HG03159 (cell line): ENCODE measurements at regions not wholly inside any gene's neighbourhood (a gene's known extent, or its start where the extent isn't known, plus 50 kb on each side); places are given as distances from the start of the nearest gene placed in this dataset.

Experiments
- ATAC-seq: cut with Tn5 transposase; IDR thresholded peaks from one replicate; pipeline ENCODE4 v1.9.1; 2021; ENCODE audit warnings: mild to moderate bottlenecking, moderate library complexity; ENCODE audit not compliant: unreplicated experiment

DNA sequence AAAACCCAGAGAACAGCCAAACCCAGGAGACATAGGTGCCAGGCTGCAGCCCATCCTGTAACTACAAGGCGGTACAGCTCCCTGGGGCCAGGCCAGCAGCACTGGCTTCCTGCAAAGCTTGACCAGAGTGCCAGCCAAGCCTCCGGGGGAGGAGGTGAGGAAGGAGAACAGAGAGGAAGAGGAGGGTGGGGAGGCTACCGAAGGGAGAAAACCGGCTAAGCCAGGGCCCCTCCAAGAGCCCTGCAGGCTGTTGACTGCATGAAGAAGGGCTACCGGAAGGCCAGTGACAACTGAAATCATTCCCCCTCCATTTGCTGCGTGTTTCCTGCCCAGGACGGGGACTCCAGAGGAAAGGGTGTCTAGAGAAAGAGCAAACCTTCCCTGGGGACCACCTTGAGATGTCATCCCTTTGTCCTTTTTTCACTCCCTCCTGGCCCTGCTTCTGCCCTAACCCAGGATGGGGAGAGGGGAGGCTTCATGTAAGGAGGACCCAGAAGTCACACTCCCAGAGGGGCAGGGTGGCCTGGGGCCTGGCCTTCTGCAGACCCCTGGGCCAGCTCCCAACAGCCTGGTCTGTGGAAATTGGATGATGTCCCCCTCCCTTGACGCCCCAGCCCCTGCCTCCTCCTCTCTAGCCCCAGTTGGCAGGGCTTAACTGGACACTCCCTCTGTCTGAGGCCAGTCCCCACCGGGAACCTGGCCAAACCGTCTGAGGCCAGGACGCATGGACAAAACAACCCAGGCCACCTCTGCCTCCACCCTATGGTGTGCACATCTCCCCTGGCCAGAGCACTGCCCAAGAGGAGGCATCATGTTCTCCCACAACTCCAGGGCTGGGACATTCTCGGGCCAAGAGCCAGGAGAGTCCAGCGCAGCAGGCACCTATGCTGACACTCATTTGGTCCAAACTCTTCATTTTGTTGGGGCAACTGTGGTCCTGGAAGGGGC, 207.8 kb downstream of the CYP26B1 start:
- no peak for ATAC-seq

DNA sequence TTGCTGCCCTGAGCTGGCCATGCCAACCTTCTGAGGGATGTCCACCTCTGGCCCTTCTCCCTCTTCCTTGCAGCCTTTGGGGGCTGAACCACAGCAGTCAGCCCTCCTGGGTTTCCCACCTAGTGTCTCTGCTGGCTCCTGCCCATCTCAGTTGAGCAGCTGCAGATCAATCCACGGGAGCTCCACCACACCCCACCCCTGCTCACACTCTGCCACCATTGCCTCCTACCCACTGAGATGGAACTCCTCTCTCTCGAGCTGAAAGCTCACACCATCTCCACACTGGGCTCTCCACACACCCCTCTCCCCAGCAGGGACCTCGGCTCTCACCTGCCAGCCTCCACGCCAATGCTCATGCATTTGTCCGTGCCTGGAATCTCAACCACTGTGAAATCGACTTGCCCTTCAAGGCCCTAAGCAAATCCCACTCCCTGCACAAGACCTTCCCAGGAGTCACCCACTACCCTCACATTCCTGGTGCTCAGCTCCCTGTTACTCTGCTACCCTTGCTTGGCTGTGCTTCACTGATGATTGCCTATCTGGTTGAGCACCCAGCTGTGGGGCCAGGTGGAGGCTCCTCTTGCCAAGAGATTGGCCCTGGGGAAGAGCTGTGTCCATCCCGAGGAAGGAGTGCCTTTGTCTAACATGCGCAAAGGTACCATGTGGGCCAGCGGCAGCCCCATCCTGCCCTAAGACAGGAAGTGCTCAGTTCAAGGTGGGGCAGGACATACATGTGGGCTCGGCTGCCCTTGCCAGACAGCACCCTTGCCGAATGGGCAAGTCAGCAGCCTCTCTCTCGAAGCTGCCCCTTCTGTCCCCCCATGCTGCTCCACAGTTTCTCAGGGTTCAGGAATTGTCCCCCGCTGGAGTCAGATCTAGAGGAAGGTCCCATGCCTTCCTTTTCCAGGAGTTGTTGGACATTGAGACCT, 208.7 kb downstream of the CYP26B1 start:
- no peak for ATAC-seq

DNA sequence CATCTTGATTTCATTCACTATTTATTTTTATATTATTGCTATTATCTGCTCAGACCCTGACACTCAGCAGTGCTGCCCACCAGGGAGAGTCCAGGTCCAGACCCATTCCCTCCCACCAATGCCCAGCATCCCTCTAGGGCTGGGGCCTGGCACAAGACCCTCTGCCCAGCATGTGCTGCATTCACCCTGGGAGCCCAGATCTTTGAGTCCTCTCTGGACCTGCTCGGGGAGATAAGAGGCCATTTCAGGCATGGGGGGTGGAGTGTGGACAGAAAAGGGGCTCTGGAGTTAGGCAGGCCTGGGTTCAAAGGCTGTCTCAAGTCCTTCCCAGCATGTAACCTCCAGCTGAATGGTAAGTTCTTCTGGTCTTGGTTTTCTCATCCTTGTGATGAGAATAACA, 209.6 kb downstream of the CYP26B1 start:
- no peak for ATAC-seq

DNA sequence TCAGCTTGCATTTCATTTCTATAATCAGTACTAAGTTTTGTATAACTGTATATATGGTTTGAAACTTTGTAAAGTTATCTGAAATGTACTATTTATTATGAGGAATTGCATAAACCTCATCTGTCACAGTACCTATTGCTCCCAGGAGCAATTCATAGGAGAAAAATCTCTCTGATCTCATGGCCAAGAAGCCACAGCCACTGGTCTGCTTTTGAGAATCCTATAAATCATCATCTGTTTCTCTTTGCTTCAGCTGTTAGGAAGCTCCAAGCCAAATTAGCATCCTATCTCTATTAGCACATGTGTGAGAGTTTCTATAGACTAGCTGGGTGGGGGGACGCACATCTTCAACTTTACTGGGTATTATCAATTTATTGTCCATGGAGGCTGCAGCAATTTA, 210.3 kb downstream of the CYP26B1 start:
- ATAC-seq: no peak

DNA sequence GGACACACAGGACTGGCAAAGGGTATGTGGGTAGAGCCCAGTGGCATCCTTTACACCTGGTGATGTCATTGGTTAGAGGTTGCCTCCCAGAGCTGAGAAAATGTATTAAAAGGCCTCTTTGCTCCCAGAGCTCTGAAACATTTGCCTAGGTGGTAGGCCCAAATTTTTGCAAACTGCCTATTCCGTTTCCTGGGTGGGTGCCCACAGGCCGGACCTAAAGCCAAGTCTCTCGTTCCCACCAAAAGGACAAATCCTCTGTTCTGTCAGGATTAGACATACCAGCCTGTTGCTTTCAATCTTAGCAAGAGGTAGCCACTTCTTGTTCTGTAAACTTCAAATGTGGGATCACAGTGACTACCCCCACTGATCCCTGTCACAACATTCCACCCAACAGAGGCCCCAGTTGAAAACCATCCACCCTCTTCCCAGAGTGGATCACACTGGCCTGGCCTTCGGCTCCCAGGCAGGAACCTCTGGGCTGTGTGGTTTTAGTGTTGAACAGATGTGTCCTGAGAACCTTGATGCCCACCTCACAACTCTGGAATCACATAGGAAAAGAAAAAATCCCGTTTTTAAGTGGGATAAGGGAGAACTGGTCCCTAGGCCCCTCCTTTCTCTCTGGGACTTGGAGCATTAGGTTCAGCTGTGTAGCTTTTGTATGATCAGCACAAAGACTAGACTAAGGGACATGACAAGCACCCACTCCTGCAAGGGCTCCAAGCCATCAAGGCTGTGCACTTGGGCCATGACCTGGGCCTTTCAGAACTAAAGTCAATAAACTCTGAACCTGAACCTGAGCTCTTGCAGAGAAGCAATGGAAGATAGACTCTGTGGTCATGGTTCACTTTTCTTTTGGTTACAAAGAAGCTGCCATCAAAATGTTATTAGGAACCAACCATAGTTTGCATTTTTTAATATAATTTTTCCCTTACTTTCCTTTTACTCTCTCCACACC, 211.3 kb downstream of the CYP26B1 start:
- ATAC-seq: no peak

DNA sequence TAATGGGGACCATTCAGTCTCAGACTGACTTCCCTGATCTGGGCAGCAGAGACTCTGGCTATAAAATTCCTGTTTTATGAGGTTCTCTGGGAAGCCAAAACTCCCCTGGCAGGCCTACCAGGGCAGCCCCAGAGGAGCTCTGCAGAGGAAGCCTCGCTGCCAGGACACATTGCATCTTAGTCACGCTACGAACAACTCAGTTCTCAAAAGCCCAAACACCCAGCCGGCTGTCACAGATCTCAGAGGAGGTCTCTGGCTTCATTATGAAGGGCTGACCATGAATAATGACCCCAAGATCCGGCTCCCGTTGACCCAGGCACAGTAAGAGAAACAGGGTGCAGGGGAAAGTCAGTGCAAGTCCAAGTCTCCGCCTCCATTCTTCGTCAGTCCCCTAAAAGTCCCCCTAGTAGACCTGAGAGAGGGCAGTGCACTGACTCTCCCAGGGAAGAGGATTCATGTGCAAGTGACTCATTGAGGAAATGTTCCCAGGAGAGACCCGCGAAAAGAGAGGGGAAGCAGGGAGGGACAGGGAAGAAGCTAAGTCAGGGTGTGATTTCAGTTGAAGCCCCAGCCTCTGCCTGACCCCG, 212.3 kb downstream of the CYP26B1 start:
- no peak for ATAC-seq

DNA sequence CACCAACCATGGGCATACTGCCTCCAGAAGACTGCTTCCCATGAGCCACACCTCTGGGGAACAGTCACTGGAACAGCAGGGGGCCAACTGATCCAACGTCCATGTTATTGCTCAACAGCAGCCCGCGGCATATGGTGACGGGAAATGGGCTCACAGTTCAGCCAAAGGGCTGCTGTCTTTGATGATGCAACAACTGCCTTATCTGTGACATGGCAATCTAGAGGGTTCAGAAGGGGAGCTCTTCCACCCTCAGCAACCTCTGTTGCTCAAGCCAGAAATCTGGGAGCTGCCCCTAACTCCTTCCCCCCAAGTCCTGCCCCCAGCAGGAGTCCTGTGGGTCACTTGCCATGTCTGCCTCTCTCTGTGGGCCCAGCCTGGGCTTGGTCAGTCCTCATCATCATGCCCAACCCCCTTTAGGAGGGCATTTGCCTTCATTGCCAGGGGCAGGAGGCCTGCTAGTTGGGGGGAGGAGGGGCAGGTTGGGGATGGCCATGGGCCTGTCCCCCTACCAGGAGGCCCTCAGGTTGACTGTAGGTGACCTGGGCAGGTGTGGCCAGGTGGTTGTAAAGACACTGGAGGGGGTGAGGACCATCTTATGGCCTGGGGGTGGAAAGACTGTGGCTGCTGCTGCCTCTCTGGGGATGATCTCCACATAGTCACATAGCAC, 212.9 kb downstream of the CYP26B1 start:
- no peak for ATAC-seq

DNA sequence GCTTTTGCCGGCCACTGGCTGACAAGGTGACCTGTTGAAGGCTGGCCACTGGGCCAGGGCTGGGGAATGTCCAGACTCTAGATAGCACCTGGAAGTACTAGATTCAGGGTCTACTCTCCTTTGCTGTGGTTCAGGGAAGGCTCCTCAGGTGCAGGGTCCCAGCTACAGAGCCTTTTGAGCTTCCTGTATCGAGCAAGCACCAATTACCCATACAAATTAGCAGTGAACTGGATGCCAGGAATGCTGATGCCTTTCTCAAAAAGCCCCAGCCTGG, 213.4 kb downstream of the CYP26B1 start:
- ATAC-seq: no peak

DNA sequence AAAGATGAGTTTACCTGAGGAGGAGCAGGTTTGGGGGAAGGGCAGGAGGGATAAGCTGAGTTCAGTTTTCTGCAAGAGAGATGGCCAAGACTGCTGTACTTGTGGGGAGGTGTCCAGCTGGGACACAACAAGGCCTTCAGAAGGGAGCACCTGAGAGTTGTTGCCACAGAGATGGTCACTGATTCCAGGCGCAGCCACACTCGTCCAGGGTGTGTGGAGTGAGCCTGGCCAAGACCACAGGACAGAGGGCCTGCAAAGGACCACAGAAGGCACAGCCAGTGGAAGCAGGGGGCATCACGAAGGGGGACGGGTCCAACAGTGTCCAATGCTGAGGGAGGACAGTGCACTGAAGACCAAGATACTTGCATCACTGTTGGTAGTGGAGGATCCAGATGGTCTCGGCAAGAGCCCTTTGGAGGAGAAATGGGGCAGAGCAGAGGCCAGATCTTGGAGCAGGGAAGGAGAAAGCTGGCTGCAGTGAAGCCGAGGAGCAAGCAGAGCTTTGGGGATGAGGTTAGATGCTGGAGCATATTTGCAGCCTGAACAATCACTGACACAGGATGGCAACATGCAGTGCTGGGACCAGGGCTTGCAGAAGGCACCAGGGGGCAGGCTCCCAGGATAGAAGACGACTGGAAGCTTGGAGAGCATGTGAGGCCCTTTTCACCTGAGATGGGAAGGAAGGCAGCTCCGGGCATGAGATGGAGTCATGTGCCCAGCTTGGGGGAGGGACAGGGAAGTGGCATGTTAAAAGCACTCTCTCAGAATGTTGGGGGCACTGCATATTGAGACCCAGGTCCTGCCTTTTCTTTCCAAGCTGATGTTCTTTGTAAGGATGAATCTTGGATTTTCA, 214.0 kb downstream of the CYP26B1 start:
- no peak for ATAC-seq

DNA sequence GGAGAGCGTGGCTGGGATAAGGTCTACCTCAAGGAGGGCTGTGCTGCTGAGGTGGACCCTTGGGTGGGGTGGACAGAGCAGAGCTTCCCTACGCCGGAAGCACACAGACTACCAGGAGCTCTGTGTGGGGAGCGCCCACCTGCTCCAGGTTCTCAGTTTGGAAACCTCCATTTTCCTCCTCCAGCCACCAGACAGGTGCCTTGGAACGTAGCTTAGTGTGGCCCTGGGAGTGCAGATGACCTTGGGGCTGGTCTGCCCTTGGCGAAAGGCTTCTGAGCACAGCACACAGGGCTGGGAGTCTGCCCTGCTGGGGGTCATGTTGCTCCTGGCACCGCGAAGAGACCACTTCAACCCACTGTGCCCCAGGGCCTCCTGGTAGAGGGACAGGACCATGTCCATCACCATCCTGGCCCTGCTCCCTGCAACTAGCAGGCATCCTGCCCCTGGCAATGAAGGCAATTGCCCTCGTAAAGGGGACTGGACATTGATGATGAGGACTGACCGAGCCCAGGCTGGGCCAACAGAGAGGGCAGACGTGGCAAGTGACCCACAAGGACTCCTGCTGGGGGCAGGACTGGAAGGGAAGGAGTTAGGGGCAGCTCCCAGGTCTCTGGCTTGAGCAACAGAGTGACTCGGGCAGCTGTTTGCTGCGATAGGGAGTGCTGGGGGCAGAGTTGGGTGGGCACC, 214.7 kb downstream of the CYP26B1 start:
- no peak for ATAC-seq

DNA sequence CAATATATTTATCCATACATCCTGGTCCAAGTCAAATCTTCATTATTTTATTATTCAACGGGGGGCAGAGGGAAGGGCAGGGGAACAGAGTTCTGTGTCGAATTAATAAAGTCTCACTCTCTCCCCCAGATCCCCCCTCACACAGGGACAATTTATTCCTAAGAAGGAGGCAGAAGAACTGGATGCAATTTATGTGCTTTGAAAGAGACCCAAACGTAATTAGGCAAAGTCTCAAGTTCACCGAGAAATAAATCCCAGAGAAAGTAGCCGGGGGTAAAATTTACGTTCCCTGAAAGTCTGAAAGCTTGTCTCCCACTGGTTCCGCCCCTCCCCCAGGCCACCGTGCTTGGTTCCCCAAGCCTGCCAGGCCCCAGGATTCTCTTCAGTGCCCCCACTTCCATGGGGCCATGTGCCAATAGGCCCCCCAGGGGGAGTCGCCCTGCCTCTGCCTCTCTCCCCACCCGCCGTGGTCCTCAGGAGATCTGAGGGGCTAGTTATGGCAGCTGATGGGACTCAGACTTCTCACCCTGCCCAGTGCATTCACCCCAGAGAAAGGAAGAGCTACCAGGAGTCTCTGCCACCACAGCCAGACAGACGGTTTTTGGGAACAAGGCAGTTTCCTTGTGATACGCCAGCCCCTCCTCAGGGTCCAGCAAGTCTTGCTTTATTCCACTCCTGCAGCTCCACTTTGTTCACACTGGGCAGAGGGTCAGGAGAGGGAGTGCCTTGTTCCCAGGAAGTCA, 215.5 kb downstream of the CYP26B1 start:
- no peak for ATAC-seq

DNA sequence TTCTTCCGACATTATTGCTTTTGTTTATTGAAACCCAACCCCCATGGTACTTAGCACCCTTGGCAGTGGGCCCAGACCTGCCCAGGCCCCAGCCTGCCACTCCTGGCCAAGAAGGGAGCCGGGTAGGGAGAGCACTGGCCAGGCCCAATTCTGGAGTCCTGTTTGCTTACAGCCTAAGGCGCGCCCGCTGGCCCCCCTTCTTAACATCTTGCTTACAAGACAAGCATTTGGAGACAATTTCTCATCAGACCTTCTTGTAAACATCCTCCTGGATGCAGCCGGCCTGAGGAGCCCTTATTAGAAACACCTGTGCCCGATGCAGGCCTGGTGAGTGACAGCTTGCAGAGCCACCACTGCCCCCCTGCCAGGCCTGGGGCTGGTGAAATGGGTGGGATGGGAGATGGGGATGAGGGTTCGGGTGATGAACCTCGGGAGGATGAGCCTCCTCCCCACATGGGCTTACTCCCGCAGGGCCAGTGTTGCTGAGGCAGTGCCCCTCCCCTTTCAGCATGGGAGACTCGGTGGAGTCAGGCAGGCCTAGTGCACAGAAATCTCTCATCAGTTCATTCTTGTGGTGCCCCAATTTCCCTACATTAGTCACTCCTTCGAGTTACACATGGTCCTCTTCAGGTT, 217.5 kb downstream of the CYP26B1 start:
- no peak for ATAC-seq

DNA sequence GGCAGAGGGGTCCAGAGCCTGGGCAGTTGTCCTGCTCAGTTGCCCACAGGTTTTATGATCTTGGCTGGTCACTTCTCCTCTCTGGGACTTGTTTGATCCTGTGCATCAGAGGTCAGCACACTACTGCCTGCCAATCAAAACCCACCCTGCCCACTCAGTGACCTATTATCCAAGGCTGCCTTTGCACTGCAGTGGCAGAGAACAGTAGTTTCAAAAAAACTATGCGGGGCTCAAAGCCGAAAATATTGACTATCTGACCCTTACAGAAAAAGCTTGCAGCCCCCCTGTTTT, 218.2 kb downstream of the CYP26B1 start:
- ATAC-seq: no peak

DNA sequence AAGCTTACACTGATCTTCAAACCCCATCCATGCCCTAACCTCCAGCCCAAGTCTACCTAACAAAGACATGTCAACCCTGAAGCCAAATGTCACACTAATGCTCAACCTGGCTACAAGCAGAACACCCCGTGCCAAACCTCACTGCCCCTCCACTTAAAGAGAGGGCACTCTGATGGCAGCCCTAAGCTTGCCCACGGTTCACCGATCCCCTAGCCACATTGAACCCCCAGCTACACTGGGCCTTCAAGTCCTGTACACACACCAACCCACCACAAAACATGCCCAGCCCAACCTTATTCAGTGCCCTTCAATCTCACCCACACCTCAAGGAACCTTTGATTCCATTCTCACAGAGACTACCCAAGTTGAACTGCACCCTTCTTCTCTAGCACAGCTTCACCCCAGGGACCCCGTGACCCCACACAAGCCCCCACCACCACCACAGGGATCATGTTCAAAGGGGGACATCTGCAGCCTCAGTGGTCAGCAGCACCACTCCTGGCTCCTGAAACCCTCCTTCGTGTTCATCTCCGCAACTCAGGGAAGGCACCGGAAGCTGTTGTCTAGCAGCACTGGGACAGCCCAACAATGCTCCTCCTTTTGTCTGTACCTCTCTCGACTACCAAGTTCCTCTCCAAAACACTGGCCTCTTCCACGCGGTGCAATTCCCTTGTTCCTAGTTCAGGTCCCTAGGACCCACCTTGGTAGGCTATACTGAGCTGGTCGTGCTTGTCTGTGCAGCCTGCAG, 218.8 kb downstream of the CYP26B1 start:
- no peak for ATAC-seq

DNA sequence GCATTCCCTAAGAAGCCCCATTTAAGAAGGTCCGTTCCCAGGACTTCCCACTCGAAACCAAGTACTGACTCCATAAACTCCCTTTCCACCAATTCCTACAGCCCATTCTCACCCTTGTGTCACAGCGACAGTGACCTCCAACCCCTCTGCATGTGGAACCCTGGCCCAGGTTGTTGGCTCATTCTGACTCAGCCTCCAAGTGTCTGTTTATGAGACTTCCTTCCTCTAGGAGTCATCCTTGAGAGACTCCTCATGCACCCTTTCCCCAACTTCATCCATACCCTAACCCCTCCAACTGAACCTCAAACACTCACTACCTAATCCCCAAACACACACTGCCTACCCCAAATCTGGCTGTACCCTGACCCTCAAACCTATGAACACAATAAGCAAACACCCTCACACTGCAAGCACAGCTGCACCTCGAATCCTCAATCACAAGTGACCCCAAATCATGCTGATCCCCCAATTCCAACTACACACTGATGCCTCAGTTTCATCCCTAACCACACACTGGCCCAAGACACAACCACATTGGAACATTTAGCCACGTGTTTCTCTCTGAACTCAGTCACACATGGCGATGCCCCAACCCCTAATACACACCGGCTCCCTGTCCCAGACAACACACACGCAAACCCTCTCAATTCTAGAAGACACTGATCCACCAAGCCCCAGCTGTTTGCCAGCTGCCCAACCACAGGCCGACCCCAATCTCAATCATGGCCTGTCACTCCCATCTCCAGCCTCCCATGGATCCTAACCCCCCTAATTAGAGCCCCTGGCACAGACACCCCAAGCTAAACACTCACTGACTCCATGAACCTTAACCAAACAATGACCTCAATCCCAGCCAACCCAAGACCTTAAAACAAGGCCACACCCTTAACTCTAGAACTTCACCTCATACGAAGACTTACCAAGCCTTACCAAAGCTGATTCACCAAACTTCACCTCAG, 219.6 kb downstream of the CYP26B1 start:
- ATAC-seq: no peak
